Esophagus muscularis mucosa (tissue), 3 donors: ENCODE measurements at regions not wholly inside any gene's neighbourhood (a gene's known extent, or its start where the extent isn't known, plus 50 kb on each side); places are given as distances from the start of the nearest gene placed in this dataset.

Source experiments
- POLR2A ChIP-seq: fragments of 450-650 bp; IDR thresholded peaks from one replicate; pipeline ENCODE4 v1.6.1; 2017; ENCODE audit warnings: antibody characterized with exemption, moderate library complexity, mild to moderate bottlenecking, low read depth
- TF ChIP-seq, protein P1 (sequence below), 3 experiments: fragments of 200-600 bp in 2 of 3; fragments of 450-650 bp in 1 of 3; sonication (generic) in 2 of 3; IDR thresholded peaks; one replicate each; pipeline ENCODE4 v1.5.1; 2017 to 2019; ENCODE audit warnings: antibody characterized with exemption in 3 of 3, mild to moderate bottlenecking in 2 of 3, moderate library complexity in 1 of 3

DNA sequence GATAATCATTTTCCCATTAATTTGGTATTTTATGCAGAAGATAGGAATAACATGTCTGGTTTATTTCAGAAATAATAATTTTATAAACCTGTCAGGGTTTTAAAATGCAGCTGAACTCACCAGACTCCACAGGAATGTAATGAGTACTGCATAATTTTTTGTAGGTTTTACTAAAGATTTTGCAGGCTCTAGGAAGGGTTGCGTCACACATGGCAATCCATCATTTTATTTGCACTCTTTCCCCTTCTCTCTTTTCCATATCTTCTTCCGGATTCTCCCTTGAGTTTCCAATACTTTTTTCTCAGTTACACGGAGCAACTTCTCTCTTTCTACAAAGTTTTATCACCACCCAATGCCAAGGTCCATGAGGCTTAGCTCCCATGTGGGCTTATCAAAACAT, 234.7 kb downstream of the NFKBIZ start:
- no peak for TF ChIP-seq POLR2A
- TF ChIP-seq, protein P1, sequence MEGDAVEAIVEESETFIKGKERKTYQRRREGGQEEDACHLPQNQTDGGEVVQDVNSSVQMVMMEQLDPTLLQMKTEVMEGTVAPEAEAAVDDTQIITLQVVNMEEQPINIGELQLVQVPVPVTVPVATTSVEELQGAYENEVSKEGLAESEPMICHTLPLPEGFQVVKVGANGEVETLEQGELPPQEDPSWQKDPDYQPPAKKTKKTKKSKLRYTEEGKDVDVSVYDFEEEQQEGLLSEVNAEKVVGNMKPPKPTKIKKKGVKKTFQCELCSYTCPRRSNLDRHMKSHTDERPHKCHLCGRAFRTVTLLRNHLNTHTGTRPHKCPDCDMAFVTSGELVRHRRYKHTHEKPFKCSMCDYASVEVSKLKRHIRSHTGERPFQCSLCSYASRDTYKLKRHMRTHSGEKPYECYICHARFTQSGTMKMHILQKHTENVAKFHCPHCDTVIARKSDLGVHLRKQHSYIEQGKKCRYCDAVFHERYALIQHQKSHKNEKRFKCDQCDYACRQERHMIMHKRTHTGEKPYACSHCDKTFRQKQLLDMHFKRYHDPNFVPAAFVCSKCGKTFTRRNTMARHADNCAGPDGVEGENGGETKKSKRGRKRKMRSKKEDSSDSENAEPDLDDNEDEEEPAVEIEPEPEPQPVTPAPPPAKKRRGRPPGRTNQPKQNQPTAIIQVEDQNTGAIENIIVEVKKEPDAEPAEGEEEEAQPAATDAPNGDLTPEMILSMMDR (IDR thresholded peaks at IDR 0.05), result no peak
